Skeletal muscle satellite cell (primary cell): ENCODE measurements at regions not wholly inside any gene's neighbourhood (a gene's known extent, or its start where the extent isn't known, plus 50 kb on each side); places are given as distances from the start of the nearest gene placed in this dataset.

ENCODE experiments used
- H3K27me3 ChIP-seq: 2 replicates; pipeline ENCODE4 v1.7.0; 2013; ENCODE audit warnings: low read length; ENCODE audit not compliant: control insufficient read depth, insufficient read depth
- H3K36me3 ChIP-seq: 2 replicates; pipeline ENCODE4 v1.7.0; 2013; ENCODE audit warnings: mild to moderate bottlenecking, control low read depth, low read length; ENCODE audit not compliant: insufficient read depth
- H3K4me1 ChIP-seq: 2 replicates; pipeline ENCODE4 v1.7.0; 2013; ENCODE audit warnings: low read length; ENCODE audit not compliant: control insufficient read depth, insufficient read depth
- H3K4me2 ChIP-seq: 2 replicates; pipeline ENCODE4 v1.7.0; 2013; ENCODE audit warnings: mild to moderate bottlenecking, low read length
- H3K4me3 ChIP-seq: 2 replicates; pipeline ENCODE4 v1.7.0; 2013; ENCODE audit warnings: low read length
- H3K9ac ChIP-seq: 2 replicates; pipeline ENCODE4 v1.7.0; 2013; ENCODE audit warnings: mild to moderate bottlenecking, low read depth, low read length, moderate library complexity
- H3K9me3 ChIP-seq: replicated peaks from 2 replicates; pipeline ENCODE4 v1.7.0; 2013; ENCODE audit warnings: mild to moderate bottlenecking, control low read depth, low read length

DNA sequence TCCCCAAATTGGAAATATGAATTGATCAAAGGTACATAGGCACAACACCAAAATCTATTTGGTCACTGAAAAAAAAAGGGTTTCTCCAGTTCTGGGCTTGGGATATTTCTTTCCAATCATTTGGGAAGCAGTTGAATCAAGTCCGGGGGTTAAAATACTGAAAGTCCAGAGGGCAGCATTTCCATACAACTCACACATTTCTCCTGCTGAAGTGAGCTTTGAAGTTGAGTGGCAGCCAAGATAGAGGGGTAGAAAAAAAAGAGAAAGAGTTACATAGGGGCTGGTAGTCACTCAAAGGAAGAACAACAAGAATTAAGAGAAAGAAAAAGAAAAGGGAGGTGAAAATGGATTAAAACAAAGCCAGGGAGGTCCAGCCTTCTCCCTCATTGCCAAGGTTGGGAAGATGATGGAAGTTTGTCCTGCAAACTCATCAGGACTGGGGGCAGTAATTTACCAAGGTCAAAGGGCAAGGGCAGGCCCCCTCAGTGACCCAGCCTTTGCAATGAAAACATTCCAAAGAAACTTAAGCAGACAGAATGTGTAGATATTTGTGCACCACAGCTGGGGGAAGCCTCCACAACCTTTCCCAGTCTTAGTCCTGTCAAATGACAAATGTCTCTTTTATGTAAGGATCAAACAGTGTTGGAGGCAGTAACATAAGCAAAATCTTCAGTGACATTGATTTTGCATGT, 525.3 kb upstream of the JARID2 start:
- Histone ChIP-seq H3K9me3 (no peaks in the 10 kb centered on the region), H3K36me3 (no peaks in the 10 kb centered on the region), H3K4me3 (no peak overlapping the region), H3K9ac (no peak overlapping the region), H3K4me2 (no peak overlapping the region), H3K4me1 (no peaks in the 10 kb centered on the region), H3K27me3 (no peaks in the 10 kb centered on the region)

DNA sequence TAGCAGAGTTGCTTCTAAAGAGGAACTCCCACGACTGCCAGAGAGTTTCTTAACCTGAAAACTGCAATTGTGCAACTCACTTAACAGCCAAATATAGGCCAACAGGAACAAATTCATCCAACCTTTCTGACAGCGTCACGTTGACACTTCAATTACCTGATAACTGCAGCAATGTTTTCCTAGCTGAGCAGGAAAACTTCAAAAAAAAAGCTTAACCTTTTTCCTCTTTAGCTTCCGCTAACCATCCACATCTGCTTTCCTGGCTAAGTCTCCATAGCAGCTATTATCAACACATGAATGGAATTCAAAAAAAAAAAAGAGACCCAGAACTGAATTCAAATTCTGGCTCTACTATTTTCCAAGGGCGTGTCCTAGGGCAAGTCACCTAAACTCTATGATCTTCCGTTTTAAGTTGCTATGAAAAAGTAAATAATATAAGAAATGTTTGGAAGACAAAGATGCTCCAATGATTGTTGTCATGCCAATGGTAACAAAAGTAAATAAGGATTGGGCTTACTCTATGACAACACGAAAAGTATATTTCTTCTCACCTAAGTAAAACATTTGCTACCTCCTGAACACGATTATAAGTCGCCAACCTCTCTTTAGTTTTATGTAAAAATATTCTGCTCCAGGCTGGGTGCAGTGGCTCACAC, 524.6 kb upstream of the JARID2 start:
- no peak overlapping the region for H3K4me3 ChIP-seq
- H3K9ac ChIP-seq, result no peak overlapping the region
- H3K36me3 ChIP-seq, result no peaks in the 10 kb centered on the region
- H3K4me2 ChIP-seq, result no peak overlapping the region
- H3K4me1 ChIP-seq, result no peaks in the 10 kb centered on the region
- H3K9me3 ChIP-seq, result no peaks in the 10 kb centered on the region
- no peaks in the 10 kb centered on the region for H3K27me3 ChIP-seq

DNA sequence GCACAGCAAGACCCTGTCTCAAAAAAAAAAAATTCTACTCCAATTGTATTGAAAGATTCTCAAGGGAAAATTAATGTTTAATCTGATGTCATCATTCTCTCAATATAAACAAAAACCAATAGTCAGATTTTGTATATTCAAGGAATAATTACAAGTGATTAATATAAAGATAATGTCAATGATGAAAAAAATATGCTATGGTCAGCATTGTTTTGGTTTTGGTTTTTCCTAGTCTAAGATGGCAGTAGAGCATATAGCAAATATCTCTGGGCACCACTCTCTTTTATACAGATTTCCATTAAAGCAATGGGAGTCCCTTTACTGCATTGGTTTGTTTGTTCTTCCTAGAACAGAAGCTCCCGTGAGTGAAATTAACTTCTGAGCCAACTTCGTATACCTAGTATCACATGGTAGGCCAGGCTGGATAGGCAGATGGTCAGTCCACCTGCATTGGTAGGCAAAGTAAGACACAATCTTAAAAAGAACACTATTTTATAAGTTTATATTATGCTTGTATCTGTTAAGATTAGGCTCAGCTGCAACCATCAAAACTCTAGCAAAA, 523.8 kb upstream of the JARID2 start:
- Histone ChIP-seq H3K4me1 (no peaks in the 10 kb centered on the region), H3K9me3 (no peaks in the 10 kb centered on the region), H3K27me3 (no peaks in the 10 kb centered on the region), H3K4me3 (no peak overlapping the region), H3K36me3 (no peaks in the 10 kb centered on the region), H3K4me2 (no peak overlapping the region), H3K9ac (no peak overlapping the region)

DNA sequence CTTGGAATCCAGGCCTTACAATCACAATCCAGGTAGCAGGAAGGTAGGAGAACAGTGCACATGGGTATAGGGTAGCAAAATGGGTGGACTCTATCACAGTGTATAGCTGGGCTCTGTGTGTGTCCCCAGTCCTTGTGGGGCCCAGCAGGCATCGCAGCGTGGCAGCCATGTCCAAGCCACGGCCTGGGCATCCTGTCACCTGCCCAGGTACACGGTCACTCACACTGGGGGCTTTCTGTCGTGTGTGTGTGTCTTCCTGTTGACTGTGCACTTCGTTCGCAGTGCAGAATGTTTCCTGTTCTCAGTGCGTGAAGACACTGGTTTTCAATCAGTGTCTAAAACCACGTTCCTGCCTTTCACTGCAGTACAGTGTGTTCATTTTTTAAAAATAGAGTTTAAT, 523.2 kb upstream of the JARID2 start:
- no peaks in the 10 kb centered on the region for H3K27me3 ChIP-seq
- no peak overlapping the region for H3K9ac ChIP-seq
- H3K9me3 ChIP-seq, result no peaks in the 10 kb centered on the region
- no peaks in the 10 kb centered on the region for H3K36me3 ChIP-seq
- H3K4me1 ChIP-seq, result peaks cover 4% of the 10 kb centered on the region
- no peak overlapping the region for H3K4me3 ChIP-seq
- H3K4me2 ChIP-seq, result no peak overlapping the region

DNA sequence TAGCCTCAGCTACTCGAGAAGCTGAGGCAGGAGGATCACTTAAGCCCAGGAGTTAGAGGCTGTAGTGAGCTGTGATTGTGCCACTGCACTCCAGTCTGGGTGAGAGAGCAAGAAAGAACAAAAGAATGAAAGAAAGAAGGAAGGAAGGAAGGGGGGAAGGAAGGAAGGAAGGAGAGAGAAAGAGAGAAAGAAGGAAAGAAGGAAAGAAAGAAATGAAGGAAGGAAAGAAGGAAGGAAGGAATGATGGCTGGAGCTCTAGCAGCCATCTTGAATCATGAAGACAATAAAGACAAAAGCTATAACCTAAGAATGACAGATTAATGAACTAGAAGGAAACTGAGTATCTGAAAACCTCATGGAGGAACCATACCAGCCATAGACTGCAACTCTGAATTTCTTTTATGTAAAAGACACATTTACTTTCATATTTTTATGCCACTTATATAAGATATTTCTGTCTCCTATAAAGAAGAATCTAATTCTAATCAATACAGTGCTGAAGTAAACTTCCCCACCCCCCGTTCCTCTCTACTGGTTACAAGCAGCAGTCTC, 522.3 kb upstream of the JARID2 start:
- H3K27me3 ChIP-seq, result no peaks in the 10 kb centered on the region
- peaks cover 13% of the 10 kb centered on the region for H3K4me1 ChIP-seq
- H3K36me3 ChIP-seq, result no peaks in the 10 kb centered on the region
- H3K4me3 ChIP-seq, result no peak overlapping the region
- no peak overlapping the region for H3K9ac ChIP-seq
- H3K9me3 ChIP-seq, result no peaks in the 10 kb centered on the region
- no peak overlapping the region for H3K4me2 ChIP-seq

DNA sequence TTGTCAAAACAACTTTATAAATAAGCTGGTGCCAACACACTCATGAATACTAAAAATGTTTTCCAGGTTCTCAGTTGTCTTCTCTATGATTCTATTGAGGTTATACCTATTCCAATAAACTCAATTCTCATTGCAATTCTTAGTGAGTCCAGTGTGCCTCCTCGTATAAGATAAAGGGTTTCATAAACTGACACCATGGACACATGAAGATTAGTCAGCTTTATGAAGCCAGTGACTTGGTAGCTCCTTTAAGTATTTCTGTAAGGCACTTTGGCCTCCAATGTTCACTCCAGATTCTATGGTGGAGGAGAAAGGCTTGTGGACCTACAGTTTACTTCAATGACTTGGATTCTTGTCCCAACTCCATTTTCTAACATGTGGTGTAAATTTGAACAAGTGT, 521.3 kb upstream of the JARID2 start:
- peaks cover 18% of the 10 kb centered on the region for H3K4me1 ChIP-seq
- H3K9me3 ChIP-seq, result no peaks in the 10 kb centered on the region

DNA sequence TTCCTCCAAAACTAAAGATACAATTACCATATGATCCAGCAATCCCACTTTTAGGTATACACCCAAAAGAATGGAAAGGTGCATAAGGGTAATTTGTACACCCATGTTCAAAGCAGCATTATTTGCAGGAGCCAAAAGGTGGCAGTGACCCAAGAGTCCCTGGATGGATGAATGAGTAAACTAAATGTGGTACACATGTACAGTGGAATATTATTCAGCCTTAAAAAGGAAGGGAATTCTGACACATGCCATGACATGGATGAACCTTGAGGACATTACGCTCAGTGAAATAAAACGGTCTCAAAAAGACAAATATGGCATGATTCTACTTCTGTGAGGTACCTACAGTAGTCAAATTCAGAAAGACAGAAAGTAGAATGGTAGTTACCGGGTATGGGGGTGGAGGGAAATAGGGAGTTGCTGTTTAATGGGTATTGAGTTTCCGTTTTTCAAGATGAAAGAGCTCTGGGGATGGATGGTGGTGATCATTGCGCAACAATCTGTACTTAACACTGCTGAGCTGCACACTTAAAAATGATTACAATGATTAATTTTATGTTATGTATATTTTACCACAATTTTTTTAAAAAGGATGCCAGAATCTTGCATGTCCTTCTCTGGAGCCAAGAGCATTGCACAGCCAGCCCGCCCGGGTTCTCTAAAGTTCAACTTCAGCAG, 518.9 kb upstream of the JARID2 start:
- Histone ChIP-seq H3K27me3 (no peaks in the 10 kb centered on the region), H3K4me3 (no peak overlapping the region), H3K36me3 (no peaks in the 10 kb centered on the region), H3K9ac (no peak overlapping the region), H3K4me2 (no peak overlapping the region), H3K9me3 (no peaks in the 10 kb centered on the region), H3K4me1 (peaks cover 22% of the 10 kb centered on the region)

More for the DNA sequence above, 521.3 kb upstream of the JARID2 start:
- Histone ChIP-seq H3K9ac (no peak overlapping the region), H3K27me3 (no peaks in the 10 kb centered on the region), H3K4me3 (no peak overlapping the region), H3K36me3 (no peaks in the 10 kb centered on the region), H3K4me2 (no peak overlapping the region)

DNA sequence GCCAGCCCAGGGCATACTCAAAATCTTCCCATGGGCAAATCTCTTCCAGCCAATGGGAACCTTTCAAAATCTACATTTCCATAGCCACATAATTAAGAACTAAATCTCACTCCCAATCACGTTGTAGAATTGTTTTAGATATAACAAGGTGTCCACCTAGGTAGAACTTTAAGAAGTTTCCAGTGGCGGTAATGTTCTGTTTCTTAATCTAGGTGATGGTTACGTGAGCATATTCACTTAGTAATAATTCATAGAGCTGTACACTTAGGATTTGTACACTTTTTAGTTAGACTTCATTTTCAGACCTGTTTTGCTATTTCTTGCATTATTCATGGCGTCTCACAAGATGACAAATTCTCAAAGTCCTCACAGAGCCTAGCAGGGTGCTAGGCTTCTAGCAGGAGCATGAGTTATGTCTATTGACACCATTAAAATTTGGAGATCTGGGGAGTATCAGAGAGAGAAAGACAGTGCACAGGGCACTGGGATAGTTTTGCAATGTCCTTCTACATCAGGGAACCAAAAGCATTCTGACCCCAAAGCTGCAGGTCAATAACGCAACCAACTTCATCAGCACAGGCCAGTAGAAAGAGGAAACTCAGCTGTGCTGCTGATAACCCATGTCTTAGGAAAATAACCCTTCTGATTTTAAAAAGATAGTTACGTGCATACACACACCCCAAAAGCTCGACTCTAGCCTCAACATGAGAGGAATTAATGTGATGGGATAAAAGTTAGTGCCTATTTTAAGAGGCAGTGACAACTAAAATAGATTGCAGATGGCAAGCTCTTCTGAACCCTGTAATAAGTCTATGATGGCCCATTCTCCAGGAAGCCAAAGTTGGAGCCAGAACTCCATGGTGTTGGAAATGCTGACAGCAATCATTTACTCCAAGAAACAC, 518.1 kb upstream of the JARID2 start:
- Histone ChIP-seq H3K9me3 (no peaks in the 10 kb centered on the region), H3K9ac (peak overlapping the region; percentile 20), H3K36me3 (no peaks in the 10 kb centered on the region), H3K27me3 (no peaks in the 10 kb centered on the region), H3K4me2 (no peak overlapping the region), H3K4me1 (peaks cover 30% of the 10 kb centered on the region), H3K4me3 (no peak overlapping the region)

DNA sequence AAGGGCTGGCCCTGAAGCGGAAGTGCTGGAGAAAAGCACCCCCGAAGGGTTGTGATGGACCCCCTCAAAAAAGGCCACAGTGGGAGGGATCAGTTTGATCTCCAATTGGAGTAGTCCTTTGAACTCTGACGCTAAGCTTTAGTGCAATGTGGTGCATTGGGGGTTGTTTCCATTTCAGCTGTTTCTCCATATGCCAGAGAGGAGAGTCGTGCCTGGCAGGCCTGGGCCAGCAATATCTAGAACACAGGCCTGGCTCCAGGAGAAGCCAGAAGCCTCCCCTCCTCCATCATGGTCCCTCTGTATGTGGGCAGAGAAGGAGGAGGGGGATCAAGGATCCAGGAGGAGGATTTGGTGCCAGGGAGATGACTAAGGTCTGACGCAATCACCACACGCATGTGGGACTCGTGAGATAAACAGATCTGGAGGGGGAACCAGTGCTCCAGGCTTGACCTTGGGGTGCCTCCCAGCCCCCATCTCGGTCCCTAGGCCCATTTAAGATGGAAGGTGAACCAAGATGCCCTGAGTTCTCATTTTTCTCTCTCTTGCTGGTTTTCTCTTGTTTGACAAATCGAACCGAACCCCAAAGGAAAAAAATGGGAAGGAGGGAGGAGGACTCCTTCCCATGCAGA, 517.4 kb upstream of the JARID2 start:
- Histone ChIP-seq H3K9me3 (no peaks in the 10 kb centered on the region), H3K27me3 (no peaks in the 10 kb centered on the region), H3K4me3 (no peak overlapping the region), H3K4me1 (peaks cover 38% of the 10 kb centered on the region), H3K9ac (peak overlapping the region; percentile 20), H3K4me2 (no peak overlapping the region), H3K36me3 (no peaks in the 10 kb centered on the region)

DNA sequence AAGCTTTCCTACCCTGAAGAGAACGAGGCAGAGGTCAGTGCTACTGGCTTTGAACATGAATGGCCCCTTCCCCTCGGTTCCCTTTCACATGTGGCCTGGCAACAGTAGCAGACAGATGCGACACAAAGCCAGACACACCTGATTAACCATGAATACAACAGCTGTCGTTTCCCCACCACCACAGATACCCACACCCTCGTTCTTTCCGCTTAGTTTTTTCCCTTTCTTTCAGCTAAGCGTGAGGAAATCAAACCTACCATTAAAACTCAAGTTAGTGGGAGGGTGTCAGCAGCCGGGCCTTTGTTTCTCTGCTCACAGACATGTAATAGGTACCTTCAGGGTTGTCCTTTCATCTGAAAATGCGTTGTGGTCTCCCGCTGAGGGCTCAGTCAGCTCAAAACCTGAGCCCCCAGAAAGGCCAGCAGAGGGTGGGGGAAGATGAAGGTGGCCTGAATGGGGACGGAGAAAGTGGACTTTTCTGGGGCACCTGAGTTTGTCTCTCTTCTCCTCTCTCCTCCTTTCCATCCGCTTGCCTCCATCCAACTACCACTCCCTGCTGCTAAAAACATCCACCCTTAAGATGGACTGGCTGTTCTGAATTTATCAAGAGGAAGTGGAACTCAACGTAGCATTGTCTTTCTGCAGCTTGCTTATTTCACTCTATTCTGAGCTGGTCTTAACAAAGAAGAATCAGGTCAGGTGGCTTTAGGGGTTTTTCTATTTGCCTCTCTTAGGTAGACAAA, 516.6 kb upstream of the JARID2 start:
- no peak overlapping the region for H3K4me2 ChIP-seq
- no peak overlapping the region for H3K4me3 ChIP-seq
- H3K9me3 ChIP-seq, result no peaks in the 10 kb centered on the region
- no peak overlapping the region for H3K9ac ChIP-seq
- H3K36me3 ChIP-seq, result no peaks in the 10 kb centered on the region
- H3K4me1 ChIP-seq, result peaks cover 46% of the 10 kb centered on the region
- no peaks in the 10 kb centered on the region for H3K27me3 ChIP-seq
